Spleen (tissue), 11 donors: ENCODE measurements at regions not wholly inside any gene's neighbourhood (a gene's known extent, or its start where the extent isn't known, plus 50 kb on each side); places are given as distances from the start of the nearest gene placed in this dataset.

Experiments used
- DNase-seq: peaks from one replicate; pipeline ENCODE4 v3.0.0-alpha.2; 2020
- H3K27ac ChIP-seq, 8 donors: fragments of 200-600 bp; sonication (generic) in 7 of 8; 1 replicate in 4 of 8; 2 replicates in 4 of 8; pipeline versions ENCODE4 v1.5.0 to v1.8.0; 2016 to 2021; ENCODE audit warnings: inconsistent platforms in 4 of 8, mild to moderate bottlenecking in 4 of 8, moderate library complexity in 1 of 8
- H3K27me3 ChIP-seq, 7 donors: fragments of 200-600 bp; sonication (generic) in 6 of 7; replicated peaks in 1 of 7; 1 replicate in 4 of 7; 2 replicates in 3 of 7; pipeline versions ENCODE4 v1.5.0 to v1.8.0; 2016 to 2021; ENCODE audit warnings: inconsistent platforms in 3 of 7, mild to moderate bottlenecking in 1 of 7
- H3K36me3 ChIP-seq, 6 donors: fragments of 200-600 bp; sonication (generic) in 5 of 6; 1 replicate in 4 of 6; 2 replicates in 2 of 6; pipeline versions ENCODE4 v1.5.0 to v1.8.0; 2016 to 2021; ENCODE audit warnings: inconsistent platforms in 2 of 6
- H3K4me1 ChIP-seq, 6 donors: fragments of 200-600 bp; sonication (generic) in 5 of 6; 1 replicate in 3 of 6; 2 replicates in 3 of 6; pipeline versions ENCODE4 v1.5.0 to v1.8.0; 2016 to 2021; ENCODE audit warnings: inconsistent platforms in 3 of 6
- H3K4me3 ChIP-seq, 8 donors: fragments of 200-600 bp; sonication (generic) in 7 of 8; 1 replicate in 4 of 8; 2 replicates in 4 of 8; pipeline versions ENCODE4 v1.5.0 to v1.8.0; 2016 to 2021; ENCODE audit warnings: inconsistent platforms in 4 of 8, mild to moderate bottlenecking in 4 of 8, moderate library complexity in 2 of 8
- H3K9me3 ChIP-seq, 8 donors: fragments of 200-600 bp; sonication (generic) in 7 of 8; 1 replicate in 4 of 8; 2 replicates in 4 of 8; pipeline versions ENCODE4 v1.5.0 to v1.8.0; 2016 to 2021; ENCODE audit warnings: inconsistent platforms in 4 of 8
- CTCF ChIP-seq, 11 experiments: fragments of 200-600 bp in 7 of 11; fragments of 450-650 bp in 4 of 11; sonication (generic) in 4 of 11; IDR thresholded peaks in 8 of 11; conservative IDR thresholded peaks in 3 of 11; 1 replicate in 7 of 11; 2 replicates in 4 of 11; pipeline versions ENCODE4 v1.4.0 to v1.8.0; 2016 to 2021; ENCODE audit warnings: antibody characterized with exemption in 11 of 11, inconsistent platforms in 4 of 11, mild to moderate bottlenecking in 1 of 11
- POLR2A ChIP-seq, 3 donors: fragments of 450-650 bp; IDR thresholded peaks; one replicate each; pipeline ENCODE4 v1.5.1; 2017; ENCODE audit warnings: antibody characterized with exemption in 3 of 3, mild to moderate bottlenecking in 1 of 3
- POLR2AphosphoS5 ChIP-seq, 3 donors: sonication (generic); formaldehyde crosslinking; IDR thresholded peaks; one replicate each; pipeline ENCODE4 v1.5.1; 2017; ENCODE audit warnings: antibody characterized with exemption in 3 of 3
- WGBS, 5 donors: extraction: QIAGEN DNeasy Blood & Tissue Kit in 3 of 5; methylation state at CpG; one replicate each; pipeline versions ENCODE4 v1.1.5 to v1.1.7; 2013 to 2018; 5-methylcytosine and 5-hydroxymethylcytosine counted together
- intact Hi-C: fragments of 100-400 bp; cut with DNase I; formaldehyde crosslinking; loops from one replicate; pipeline ENCODE4 v1.15.0; 2023; ENCODE audit warnings: low total_unique reads
- donor health status: healthy with polysubstance abuse.
- donor health status: DM: no; HTN: no; CAD: no; lungs with moderate emphysema.
- donor health status: DM: no; HTN: no; CAD: no.
- donor health status: Bipolar disorder and iron deficiency.
- donor health status: healthy.
- donor health status: DM: no; HTN: no; CAD: no.
- donor health status: DM: yes; HTN: yes; CAD: no.

- DNase-seq = no peak
- no peak overlapping the region for H3K4me3 ChIP-seq
- no peaks in the 10 kb centered on the region for H3K36me3 ChIP-seq
- intact Hi-C loops = no loop called here
- H3K27ac ChIP-seq = no peak overlapping the region
- H3K27me3 ChIP-seq = peaks cover 0 to 4% (median 0%) of the 10 kb centered on the region in 7 donors
- H3K4me1 ChIP-seq = no peaks in the 10 kb centered on the region
- TF ChIP-seq CTCF (IDR thresholded peaks at IDR 0.05 in 8 of 11, conservative IDR thresholded peaks at IDR 0.05 in 3 of 11) (no peak), POLR2AphosphoS5 (IDR thresholded peaks at IDR 0.05) (no peak), POLR2A (IDR thresholded peaks at IDR 0.05) (no peak)
- no peaks in the 10 kb centered on the region for H3K9me3 ChIP-seq
These were observed 477.7 kb upstream of the SULF2 start for GRCh38 chr20:48262955-48263354.

DNA sequence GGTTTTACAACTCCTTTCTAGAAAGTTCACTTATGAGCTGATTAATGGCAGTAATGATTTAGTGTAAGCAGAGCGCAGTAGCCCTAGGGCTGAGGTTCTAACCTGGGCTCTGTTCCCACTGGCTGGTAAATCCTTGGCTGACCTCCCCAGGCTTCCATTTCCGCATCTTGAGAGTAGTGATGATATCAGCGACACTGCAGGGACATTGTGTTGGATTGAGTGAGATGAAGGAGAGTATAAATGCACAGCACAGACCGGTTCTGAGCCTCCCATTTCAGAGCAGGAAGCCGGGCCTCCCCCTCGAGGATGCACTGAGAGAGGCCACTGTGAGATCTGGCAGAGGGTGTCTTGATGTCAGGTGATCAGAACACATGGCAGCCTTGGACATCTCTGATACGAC is 477.2 kb upstream of the SULF2 start:
- peaks cover 0 to 4% (median 0%) of the 10 kb centered on the region in 7 donors for H3K27me3 ChIP-seq
- H3K36me3 ChIP-seq = no peaks in the 10 kb centered on the region
- H3K27ac ChIP-seq = no peak overlapping the region
- 67 to 87% (median 72%) methylated on average over 7 of the region's 7 CpGs for WGBS, 5 donors
- TF ChIP-seq CTCF (IDR thresholded peaks at IDR 0.05 in 8 of 11, conservative IDR thresholded peaks at IDR 0.05 in 3 of 11) (no peak), POLR2A (IDR thresholded peaks at IDR 0.05) (no peak), POLR2AphosphoS5 (IDR thresholded peaks at IDR 0.05) (no peak)
- intact Hi-C loops = no loop called here
- no peaks in the 10 kb centered on the region for H3K4me1 ChIP-seq
- no peak for DNase-seq
- no peak overlapping the region for H3K4me3 ChIP-seq
- no peaks in the 10 kb centered on the region for H3K9me3 ChIP-seq

GRCh38 chr20:48261398-48261910 is 476.2 kb upstream of the SULF2 start:
- intact Hi-C loops = no loop called here
- Histone ChIP-seq H3K27me3 (peaks cover 0 to 4% (median 0%) of the 10 kb centered on the region in 7 donors), H3K4me1 (no peaks in the 10 kb centered on the region), H3K27ac (no peak overlapping the region), H3K4me3 (no peak overlapping the region), H3K9me3 (peaks cover 0 to 5% (median 0%) of the 10 kb centered on the region in 8 donors), H3K36me3 (no peaks in the 10 kb centered on the region)
- WGBS, 5 donors = 86 to 93% (median 91%) methylated on average over 6 of the region's 6 CpGs
- DNase-seq = no peak
- TF ChIP-seq POLR2AphosphoS5 (IDR thresholded peaks at IDR 0.05) (no peak), CTCF (IDR thresholded peaks at IDR 0.05 in 8 of 11, conservative IDR thresholded peaks at IDR 0.05 in 3 of 11) (no peak), POLR2A (IDR thresholded peaks at IDR 0.05) (no peak)

GRCh38 chr20:48260129-48260756 is 475.0 kb upstream of the SULF2 start:
- DNase-seq = no peak
- H3K4me3 ChIP-seq = no peak overlapping the region
- peaks cover 0 to 4% (median 0%) of the 10 kb centered on the region in 7 donors for H3K27me3 ChIP-seq
- H3K9me3 ChIP-seq = peaks cover 0 to 13% (median 3%) of the 10 kb centered on the region in 8 donors
- WGBS, 5 donors = 79 to 87% (median 81%) methylated on average over 15 of the region's 15 CpGs
- H3K36me3 ChIP-seq = no peaks in the 10 kb centered on the region
- H3K27ac ChIP-seq = no peak overlapping the region
- intact Hi-C loops = no loop called here
- TF ChIP-seq POLR2A (IDR thresholded peaks at IDR 0.05) (no peak), POLR2AphosphoS5 (IDR thresholded peaks at IDR 0.05) (no peak), CTCF (IDR thresholded peaks at IDR 0.05 in 8 of 11, conservative IDR thresholded peaks at IDR 0.05 in 3 of 11) (no peak)
- H3K4me1 ChIP-seq = no peaks in the 10 kb centered on the region
